ENCODE measurements at regions not wholly inside any gene's neighbourhood (a gene's known extent, or its start where the extent isn't known, plus 50 kb on each side); places are given as distances from the start of the nearest gene placed in this dataset.

GRCh38 chr2:128625963-128626759 is 307.5 kb upstream of the HS6ST1 start:
- Histone ChIP-seq H3K27me3 (replicated peaks; ENCODE audit: insufficient read depth, low read depth, low read length, poor library complexity) (no peaks in the 10 kb centered on the region), H3K9me3 (ENCODE audit: low read depth, low read length, poor library complexity, severe bottlenecking) (no peaks in the 10 kb centered on the region), H3K27ac (ENCODE audit: low read depth, low read length, poor library complexity, severe bottlenecking) (no peak overlapping the region), H3K4me1 (ENCODE audit: insufficient read depth, low read length, poor library complexity, severe bottlenecking) (peaks cover 16% of the 10 kb centered on the region), H3K36me3 (ENCODE audit: insufficient read depth, low read length, poor library complexity, severe bottlenecking) (no peaks in the 10 kb centered on the region), H3K4me3 (ENCODE audit: low read depth, low read length, poor library complexity, severe bottlenecking) (no peak overlapping the region)
- BruUV-seq (replicated peaks), result no TSS peak
- intact Hi-C loops (cut with micrococcal nuclease; ENCODE audit: unreplicated experiment), result no loop called here
- DNase-seq (ENCODE audit: low spot score), result no peak
- TF ChIP-seq CTCF (conservative IDR thresholded peaks at IDR 0.05; ENCODE audit: low read depth, low read length) (no peak), EZH2 (IDR thresholded peaks at IDR 0.05; ENCODE audit: borderline replicate concordance, low read depth, low read length, poor library complexity, severe bottlenecking) (no peak)
- ChIA-PET CTCF (no interaction called here), POLR2A (ENCODE audit: low non-redundant PET) (interaction anchor here (0.7 kb wide), 1 partner anchor 450 kb away, joined by 3 read pairs; no protein-coding TSS in a partner anchor)

- Histone ChIP-seq H3K4me3 (ENCODE audit: low read depth, low read length, poor library complexity, severe bottlenecking) (no peak overlapping the region), H3K27me3 (replicated peaks; ENCODE audit: insufficient read depth, low read depth, low read length, poor library complexity) (no peaks in the 10 kb centered on the region), H3K27ac (ENCODE audit: low read depth, low read length, poor library complexity, severe bottlenecking) (no peak overlapping the region), H3K9me3 (ENCODE audit: low read depth, low read length, poor library complexity, severe bottlenecking) (no peaks in the 10 kb centered on the region), H3K36me3 (ENCODE audit: insufficient read depth, low read length, poor library complexity, severe bottlenecking) (no peaks in the 10 kb centered on the region), H3K4me1 (ENCODE audit: insufficient read depth, low read length, poor library complexity, severe bottlenecking) (peaks cover 16% of the 10 kb centered on the region)
- no peak for DNase-seq (ENCODE audit: low spot score)
- ChIA-PET POLR2A (ENCODE audit: low non-redundant PET) (interaction anchor here (0.7 kb wide), 1 partner anchor 449 kb away, joined by 3 read pairs; no protein-coding TSS in a partner anchor), CTCF (no interaction called here)
- BruUV-seq (replicated peaks), result no TSS peak
- intact Hi-C loops (cut with micrococcal nuclease; ENCODE audit: unreplicated experiment), result no loop called here
- TF ChIP-seq CTCF (conservative IDR thresholded peaks at IDR 0.05; ENCODE audit: low read depth, low read length), result no peak
- no peak for TF ChIP-seq EZH2 (IDR thresholded peaks at IDR 0.05; ENCODE audit: borderline replicate concordance, low read depth, low read length, poor library complexity, severe bottlenecking)
Measured at GRCh38 chr2:128626760-128627511, 308.3 kb upstream of the HS6ST1 start.

- intact Hi-C loops (cut with micrococcal nuclease; ENCODE audit: unreplicated experiment), result no loop called here
- no peak for TF ChIP-seq CTCF (conservative IDR thresholded peaks at IDR 0.05; ENCODE audit: low read depth, low read length)
- no peak for TF ChIP-seq EZH2 (IDR thresholded peaks at IDR 0.05; ENCODE audit: borderline replicate concordance, low read depth, low read length, poor library complexity, severe bottlenecking)
- Histone ChIP-seq H3K4me1 (ENCODE audit: insufficient read depth, low read length, poor library complexity, severe bottlenecking) (peaks cover 15% of the 10 kb centered on the region), H3K36me3 (ENCODE audit: insufficient read depth, low read length, poor library complexity, severe bottlenecking) (no peaks in the 10 kb centered on the region), H3K27me3 (replicated peaks; ENCODE audit: insufficient read depth, low read depth, low read length, poor library complexity) (no peaks in the 10 kb centered on the region), H3K9me3 (ENCODE audit: low read depth, low read length, poor library complexity, severe bottlenecking) (no peaks in the 10 kb centered on the region), H3K27ac (ENCODE audit: low read depth, low read length, poor library complexity, severe bottlenecking) (no peak overlapping the region), H3K4me3 (ENCODE audit: low read depth, low read length, poor library complexity, severe bottlenecking) (no peak overlapping the region)
- ChIA-PET CTCF (no interaction called here), POLR2A (ENCODE audit: low non-redundant PET) (no interaction called here)
- DNase-seq (ENCODE audit: low spot score), result no peak
- no TSS peak for BruUV-seq (replicated peaks)
Measured at GRCh38 chr2:128628206-128628605, 309.5 kb upstream of the HS6ST1 start.

Data from A673 (cell line).